Activated T-helper 17 cell treated with anti-CD3 and anti-CD28 coated beads, Interleukin-2, amount 50 U/mL, for 72 hours (primary cell): ENCODE measurements at regions not wholly inside any gene's neighbourhood (a gene's known extent, or its start where the extent isn't known, plus 50 kb on each side); places are given as distances from the start of the nearest gene placed in this dataset.

Source experiments
- ATAC-seq: fragments of 150-1000 bp; cut with Tn5 transposase; replicated peaks from 2 replicates; pipeline ENCODE4 v1.10.0; 2021; ENCODE audit warnings: mild to moderate bottlenecking, moderate library complexity
- H3K27ac Mint-ChIP-seq: one replicate; pipeline ENCODE4 v1.8.0; 2022; ENCODE audit warnings: mixed read lengths
- H3K27me3 Mint-ChIP-seq: one replicate; pipeline ENCODE4 v1.8.0; 2022; ENCODE audit warnings: mixed read lengths
- H3K36me3 Mint-ChIP-seq: one replicate; pipeline ENCODE4 v1.8.0; 2022; ENCODE audit warnings: low read depth, mild to moderate bottlenecking, mixed read lengths
- H3K4me1 Mint-ChIP-seq: one replicate; pipeline ENCODE4 v1.8.0; 2022; ENCODE audit warnings: mixed read lengths
- H3K4me3 Mint-ChIP-seq: one replicate; pipeline ENCODE4 v1.8.0; 2022; ENCODE audit warnings: mild to moderate bottlenecking, mixed read lengths
- H3K9me3 Mint-ChIP-seq: one replicate; pipeline ENCODE4 v1.8.0; 2022; ENCODE audit warnings: mixed read lengths

DNA sequence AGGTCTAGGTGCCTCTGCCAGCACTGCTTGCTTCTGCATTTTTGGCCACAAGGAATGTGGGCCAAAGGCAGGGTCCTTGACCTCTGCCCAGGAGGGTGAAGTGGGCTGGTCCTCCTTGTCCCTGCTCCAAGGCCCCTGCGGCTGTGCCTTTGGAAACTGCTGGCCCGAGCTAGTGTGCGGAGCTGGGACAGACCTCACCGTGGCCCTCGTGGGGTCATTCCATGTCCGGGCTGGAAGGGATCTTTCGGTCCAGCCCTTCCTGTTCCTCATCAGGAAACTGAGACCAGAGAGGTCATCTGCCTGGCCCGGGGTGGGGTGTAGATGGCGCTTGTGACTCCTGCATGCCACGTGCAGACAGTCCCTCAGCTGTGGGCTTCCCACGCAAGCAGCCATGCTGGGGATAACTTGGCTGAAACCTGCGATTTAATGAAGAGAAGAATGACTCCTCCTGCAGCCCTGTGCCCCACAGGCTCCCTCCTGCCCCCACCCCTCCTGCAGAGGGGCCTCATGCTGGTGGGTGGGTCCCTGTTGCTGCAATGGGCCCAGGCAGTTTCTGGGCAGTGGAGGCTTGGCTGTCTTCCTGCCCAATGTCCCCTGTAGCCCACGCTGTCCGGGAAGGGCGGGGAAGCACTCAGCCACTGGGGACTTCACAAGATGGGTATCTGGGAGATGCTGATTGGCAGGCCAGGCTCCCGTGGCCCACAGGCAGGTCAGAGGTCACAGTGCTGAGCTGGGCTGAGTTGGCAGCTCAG lies 245.2 kb downstream of the SEC14L1 start:
- no peak for ATAC-seq
- Mint-ChIP-seq H3K27ac (peak overlapping the region; percentile 66), H3K4me1 (peaks cover 36% of the 10 kb centered on the region), H3K9me3 (no peaks in the 10 kb centered on the region), H3K36me3 (peaks cover 7% of the 10 kb centered on the region), H3K4me3 (peak overlapping the region; percentile 50), H3K27me3 (no peaks in the 10 kb centered on the region)

DNA sequence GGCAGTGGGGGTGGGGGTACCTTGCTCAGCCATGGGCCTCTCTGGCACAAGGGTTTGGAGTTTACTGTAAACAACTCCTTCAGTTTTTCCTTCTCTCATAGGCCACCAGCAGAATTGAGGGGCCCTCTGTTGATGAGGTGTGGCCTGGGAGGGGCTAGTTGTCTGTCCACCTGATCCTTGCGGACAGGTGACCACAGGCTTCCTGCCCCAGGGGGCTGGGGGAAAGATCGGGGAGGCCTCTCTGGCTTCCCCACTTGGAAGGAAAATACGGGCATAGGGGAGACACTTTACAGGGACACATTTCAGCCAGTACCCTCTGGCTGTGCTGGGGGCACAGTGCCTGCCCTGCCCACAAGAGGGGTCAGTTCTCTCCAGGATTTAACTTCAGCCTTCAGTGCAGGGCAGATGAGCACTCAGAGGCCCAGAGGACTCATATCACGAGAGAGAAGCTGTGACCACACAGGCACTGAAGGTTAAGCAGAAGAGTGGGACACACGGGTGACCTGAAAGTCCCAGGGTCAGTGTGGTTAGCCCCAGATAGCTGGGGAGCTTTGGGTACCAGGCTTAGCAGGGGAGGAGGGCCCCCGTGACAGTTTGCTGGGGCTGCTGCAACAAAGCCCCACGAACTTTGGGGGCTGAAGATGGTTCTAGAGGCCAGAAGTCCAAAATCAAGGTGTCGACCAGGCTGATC lies 245.9 kb downstream of the SEC14L1 start:
- Mint-ChIP-seq H3K4me1 (peaks cover 37% of the 10 kb centered on the region), H3K4me3 (peak overlapping the region; percentile 50), H3K27me3 (no peaks in the 10 kb centered on the region), H3K27ac (peak overlapping the region; percentile 66), H3K36me3 (peaks cover 13% of the 10 kb centered on the region), H3K9me3 (no peaks in the 10 kb centered on the region)
- peak; percentile 19 for ATAC-seq

DNA sequence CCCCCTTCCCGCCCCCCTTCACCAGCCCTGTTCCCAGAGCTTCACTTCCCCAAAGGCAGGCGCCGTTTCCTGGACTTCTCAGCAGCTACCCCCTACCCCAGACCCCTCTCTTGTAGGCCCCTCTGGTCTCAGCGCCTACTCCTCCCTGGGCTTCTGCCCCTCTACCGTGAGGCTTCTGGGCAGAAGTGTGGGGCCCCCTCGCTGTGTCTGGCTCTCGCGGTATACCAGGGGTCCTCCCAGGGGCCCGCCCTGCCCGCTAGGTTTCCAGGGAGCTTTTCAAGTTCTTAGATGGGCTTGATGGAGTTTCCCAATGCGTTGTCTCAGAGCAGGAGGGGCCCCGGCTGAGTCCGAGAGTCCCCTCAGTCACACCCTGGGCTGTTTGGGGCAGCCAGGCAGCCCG lies 247.1 kb downstream of the SEC14L1 start:
- peaks cover 13% of the 10 kb centered on the region for H3K36me3 Mint-ChIP-seq
- H3K4me1 Mint-ChIP-seq: peaks cover 37% of the 10 kb centered on the region
- no peaks in the 10 kb centered on the region for H3K27me3 Mint-ChIP-seq
- no peak for ATAC-seq
- peak overlapping the region; percentile 88 for H3K4me3 Mint-ChIP-seq
- H3K9me3 Mint-ChIP-seq: no peaks in the 10 kb centered on the region
- H3K27ac Mint-ChIP-seq: no peak overlapping the region

DNA sequence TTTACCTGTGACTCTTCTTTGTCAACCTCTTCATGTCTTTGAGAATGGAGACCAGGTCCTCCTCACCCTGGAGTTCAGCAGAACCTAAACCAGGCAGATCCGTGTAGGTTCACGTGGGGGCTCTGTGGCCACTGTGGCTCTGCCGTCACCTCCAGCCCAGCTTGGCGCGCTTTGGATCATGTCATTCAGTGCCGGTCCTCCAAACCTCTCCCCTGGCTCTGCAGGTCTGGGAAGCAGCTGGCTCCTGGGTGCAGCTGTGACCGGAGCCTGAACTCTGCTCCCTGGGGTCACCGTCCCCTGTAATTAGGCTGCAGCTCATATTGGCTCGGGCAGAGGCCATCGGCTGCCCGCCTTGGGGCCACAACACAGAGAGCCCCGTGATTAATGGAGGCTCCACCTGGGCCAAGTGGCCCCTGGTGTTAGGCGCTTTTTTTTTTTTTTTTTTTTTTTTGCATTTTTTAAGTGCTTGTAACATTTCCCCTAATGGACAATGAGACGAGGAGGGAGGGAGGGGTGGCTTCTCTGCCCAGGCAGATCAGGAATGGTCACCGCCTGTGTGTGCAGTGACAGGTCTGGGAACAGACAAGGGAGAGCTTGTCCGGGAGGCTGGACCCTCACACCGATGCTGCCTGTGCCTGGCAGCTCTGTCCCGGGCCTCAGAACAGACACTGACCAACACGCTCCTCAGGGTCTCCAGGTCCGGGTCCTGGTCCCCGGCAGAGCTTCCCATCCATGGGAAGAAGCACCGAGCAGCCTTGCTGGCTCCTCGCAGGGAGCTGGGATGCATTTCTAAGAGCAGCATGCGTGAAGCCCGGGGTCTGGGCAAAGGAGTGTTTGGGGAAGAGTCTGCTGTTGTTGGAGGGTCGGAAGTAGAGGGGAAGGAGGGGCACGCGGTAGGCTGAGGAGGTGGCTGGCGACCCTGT lies 247.9 kb downstream of the SEC14L1 start:
- ATAC-seq: no peak
- peak overlapping the region; percentile 88 for H3K4me3 Mint-ChIP-seq

DNA sequence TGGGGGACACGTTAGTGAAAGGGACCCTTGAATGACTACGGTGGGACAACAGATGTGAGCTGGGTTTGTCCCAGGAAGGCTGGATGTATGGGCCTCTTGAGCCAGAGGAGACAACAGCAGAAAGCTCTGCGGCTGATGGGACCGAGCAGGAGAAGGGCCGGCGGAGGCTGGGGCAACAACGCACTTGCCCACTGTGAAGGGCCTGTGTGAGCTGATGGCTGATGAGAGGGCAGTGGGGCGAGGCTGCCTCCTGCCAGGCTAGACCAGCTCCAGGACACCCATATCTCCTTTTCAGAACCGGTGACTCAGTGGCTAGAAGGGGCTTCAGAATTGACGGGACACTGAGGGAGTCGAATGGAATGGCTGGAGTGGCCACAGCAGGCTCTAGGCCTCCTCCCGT lies 250.1 kb downstream of the SEC14L1 start:
- peaks cover 29% of the 10 kb centered on the region for H3K4me1 Mint-ChIP-seq
- ATAC-seq: no peak
- peak overlapping the region; percentile 88 for H3K4me3 Mint-ChIP-seq
- no peaks in the 10 kb centered on the region for H3K27me3 Mint-ChIP-seq
- peaks cover 13% of the 10 kb centered on the region for H3K36me3 Mint-ChIP-seq
- peak overlapping the region; percentile 83 for H3K27ac Mint-ChIP-seq
- no peaks in the 10 kb centered on the region for H3K9me3 Mint-ChIP-seq

More for the DNA sequence above, 247.9 kb downstream of the SEC14L1 start:
- H3K9me3 Mint-ChIP-seq: no peaks in the 10 kb centered on the region
- no peaks in the 10 kb centered on the region for H3K27me3 Mint-ChIP-seq
- H3K4me1 Mint-ChIP-seq: peaks cover 30% of the 10 kb centered on the region
- peaks cover 13% of the 10 kb centered on the region for H3K36me3 Mint-ChIP-seq
- H3K27ac Mint-ChIP-seq: peak overlapping the region; percentile 89

DNA sequence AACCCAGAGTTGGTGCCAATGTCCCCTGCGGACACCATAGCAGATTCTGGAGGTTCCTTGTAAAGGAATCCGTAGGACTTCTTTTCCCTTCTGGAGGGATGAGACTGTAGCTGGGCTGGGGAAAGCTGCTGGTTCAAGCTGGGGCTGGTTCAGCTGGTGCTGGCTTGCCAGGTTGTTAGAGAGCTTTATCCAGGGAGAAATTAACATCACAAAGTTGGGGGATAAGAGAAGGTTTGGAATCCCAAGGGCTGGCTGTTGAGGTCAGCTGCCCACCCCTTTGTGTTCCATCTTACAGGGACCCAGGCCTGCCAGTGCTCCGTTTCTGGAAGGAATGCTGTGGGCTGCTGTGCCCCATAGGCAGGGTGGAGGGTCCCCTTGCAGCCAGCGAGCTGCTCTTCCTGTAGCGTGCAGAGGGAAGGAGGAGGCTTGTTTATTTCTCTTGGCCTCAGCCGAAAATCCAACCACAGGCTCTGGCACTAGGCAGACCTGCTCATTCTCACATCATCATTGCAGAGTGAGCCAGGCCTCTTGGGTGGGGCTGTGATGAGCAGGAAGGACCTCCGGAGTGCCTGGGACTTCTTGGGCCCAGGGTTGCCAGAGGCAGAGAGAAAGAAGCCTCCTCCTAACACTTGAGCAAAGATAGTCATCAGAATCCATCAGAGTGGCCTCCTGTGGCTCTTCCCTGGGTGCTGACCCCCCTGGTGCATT lies 251.1 kb downstream of the SEC14L1 start:
- Mint-ChIP-seq H3K4me3 (peak overlapping the region; percentile 88), H3K27ac (peak overlapping the region; percentile 83), H3K9me3 (no peaks in the 10 kb centered on the region), H3K4me1 (peaks cover 26% of the 10 kb centered on the region), H3K36me3 (peaks cover 13% of the 10 kb centered on the region), H3K27me3 (no peaks in the 10 kb centered on the region)
- ATAC-seq: peak; percentile 61

DNA sequence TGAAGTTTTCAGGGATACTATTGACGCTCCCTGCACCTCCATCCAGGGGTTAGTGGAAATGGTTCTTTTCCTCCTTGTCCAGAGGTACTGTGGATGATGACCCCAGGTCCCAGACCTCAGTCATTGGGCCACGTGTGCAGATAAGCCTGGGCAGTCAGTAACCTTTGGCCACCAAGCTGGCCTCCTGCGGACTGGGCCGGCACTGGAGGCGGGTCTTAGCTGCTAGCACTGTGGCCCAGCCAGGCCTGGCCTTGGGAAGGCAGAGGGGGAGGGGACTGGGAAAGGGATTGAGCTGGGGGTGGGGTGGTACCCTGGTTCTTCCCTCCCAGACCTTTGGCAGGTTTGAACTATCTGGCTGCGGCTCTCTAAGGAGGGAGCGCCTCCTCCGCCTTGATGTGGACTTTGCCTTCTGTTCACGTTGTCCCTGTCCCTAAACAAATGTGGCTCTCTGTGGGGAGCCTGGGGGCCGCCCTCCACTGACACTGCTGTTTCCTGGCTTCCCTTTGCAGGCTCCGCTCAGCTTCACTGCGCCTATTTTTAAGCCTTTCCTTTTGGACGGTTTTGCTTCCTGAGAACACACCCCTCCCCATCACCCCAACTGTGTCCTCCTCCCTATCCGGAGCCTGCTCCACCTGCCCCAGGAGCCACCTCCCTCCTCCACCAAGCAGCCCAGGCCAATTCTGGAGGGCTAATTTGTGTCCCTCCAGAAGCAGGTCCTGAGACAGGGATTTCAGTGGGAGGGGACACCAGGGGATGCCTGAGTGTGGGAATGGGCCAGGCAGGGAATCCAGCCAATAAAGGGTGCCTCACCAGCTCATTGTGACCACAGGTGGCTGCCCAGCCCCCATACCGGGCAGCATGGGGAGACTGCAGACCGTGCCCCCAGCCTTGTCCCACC lies 251.9 kb downstream of the SEC14L1 start:
- peaks cover 13% of the 10 kb centered on the region for H3K36me3 Mint-ChIP-seq

DNA sequence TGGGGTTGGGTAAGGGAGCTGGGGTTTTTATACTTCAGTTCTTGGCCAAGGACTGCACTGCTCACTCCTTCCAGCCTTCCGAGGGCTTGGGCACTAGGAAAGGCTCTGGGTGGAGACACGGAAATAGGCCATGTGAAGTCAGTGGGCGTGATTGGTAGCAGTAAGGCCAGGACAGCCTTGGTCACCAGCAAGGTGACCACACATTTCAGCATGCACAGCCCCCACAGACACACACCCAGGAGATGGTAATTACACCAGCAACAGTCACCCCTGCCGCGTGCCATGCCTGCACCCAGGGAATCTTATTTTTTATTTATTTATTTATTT lies 252.5 kb downstream of the SEC14L1 start:
- peak overlapping the region; percentile 46 for H3K27ac Mint-ChIP-seq
- ATAC-seq: no peak
- H3K4me3 Mint-ChIP-seq: peak overlapping the region; percentile 88
- H3K27me3 Mint-ChIP-seq: no peaks in the 10 kb centered on the region
- no peaks in the 10 kb centered on the region for H3K9me3 Mint-ChIP-seq
- H3K4me1 Mint-ChIP-seq: peaks cover 24% of the 10 kb centered on the region
- peaks cover 13% of the 10 kb centered on the region for H3K36me3 Mint-ChIP-seq

More for the DNA sequence above, 251.9 kb downstream of the SEC14L1 start:
- ATAC-seq: no peak
- no peaks in the 10 kb centered on the region for H3K27me3 Mint-ChIP-seq
- peak overlapping the region; percentile 88 for H3K4me3 Mint-ChIP-seq
- H3K27ac Mint-ChIP-seq: peak overlapping the region; percentile 83
- H3K4me1 Mint-ChIP-seq: peaks cover 22% of the 10 kb centered on the region
- H3K9me3 Mint-ChIP-seq: no peaks in the 10 kb centered on the region

DNA sequence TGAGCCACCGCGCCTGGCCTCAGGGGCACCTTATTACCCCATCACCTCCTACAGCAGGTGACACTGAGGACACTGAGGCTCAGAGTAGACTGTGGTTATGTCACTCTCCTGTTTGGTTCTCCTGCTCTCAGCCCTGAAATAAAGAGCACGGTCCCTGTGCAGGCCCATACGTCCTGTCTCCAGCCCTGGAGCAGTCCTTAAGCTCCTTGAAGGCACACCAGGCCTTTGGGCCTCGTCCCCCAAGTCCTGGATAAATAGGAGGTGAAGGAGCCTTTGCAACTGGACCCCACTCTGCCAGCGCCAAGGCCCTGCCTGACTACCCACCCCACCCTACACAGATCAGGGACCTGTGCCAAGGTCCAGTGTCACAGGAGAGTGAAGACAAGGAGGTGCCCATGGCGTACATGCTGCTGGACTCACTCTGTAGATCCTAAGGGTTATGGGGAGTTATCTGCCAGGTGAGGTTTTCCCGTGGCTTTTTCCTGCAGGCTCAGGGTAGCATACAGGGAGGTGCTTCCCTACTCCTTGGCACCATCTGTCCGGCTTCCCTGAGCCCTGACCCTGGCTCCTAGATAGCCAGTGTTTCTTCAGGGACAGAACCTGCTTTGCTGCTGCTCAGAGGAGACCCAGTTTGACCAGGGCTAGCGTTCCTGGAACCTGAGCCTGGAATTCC lies 253.2 kb downstream of the SEC14L1 start:
- H3K36me3 Mint-ChIP-seq: peaks cover 13% of the 10 kb centered on the region
- H3K27me3 Mint-ChIP-seq: no peaks in the 10 kb centered on the region
- H3K4me1 Mint-ChIP-seq: peaks cover 30% of the 10 kb centered on the region
- H3K9me3 Mint-ChIP-seq: no peaks in the 10 kb centered on the region
- H3K27ac Mint-ChIP-seq: peak overlapping the region; percentile 33
- ATAC-seq: no peak
- H3K4me3 Mint-ChIP-seq: no peak overlapping the region

DNA sequence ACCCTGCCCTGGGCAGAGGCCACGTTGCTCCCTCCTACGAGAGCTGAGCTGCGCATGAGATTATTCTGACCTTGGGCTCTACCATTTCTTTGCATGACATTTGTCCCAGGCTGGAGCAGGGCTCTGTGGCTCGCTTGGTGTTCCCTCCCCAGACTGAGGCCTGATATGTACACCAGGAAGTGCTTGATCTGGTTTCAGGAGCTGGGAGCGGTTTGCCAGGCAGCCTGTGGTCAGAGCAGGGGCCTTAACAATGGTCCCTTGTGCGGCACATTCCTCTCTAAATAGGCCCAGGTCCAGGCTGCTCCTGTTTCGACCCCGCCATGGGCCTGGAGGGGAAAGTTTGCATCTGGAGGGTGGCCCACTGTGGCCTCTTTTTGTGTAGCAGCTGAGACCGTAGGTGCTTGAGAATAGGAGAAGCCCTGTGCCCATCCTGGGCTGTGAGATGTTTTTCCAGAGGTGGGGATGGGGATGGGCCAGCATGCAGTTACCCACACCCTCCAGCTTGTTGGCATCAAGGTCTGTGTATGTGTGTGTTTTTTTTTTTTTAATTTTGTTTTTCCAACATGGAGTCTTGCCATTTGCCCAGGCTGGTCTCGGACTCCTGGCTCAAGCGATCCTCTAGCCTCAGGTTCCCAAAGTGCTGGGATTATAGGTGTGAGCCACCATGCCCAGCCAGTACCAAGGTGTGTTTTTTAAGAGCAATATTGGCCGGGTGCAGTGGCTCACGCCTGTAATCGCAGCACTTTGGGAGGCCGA lies 253.9 kb downstream of the SEC14L1 start:
- no peaks in the 10 kb centered on the region for H3K9me3 Mint-ChIP-seq
- ATAC-seq: no peak
- H3K27ac Mint-ChIP-seq: peak overlapping the region; percentile 33
- H3K4me1 Mint-ChIP-seq: peaks cover 34% of the 10 kb centered on the region
- peaks cover 9% of the 10 kb centered on the region for H3K36me3 Mint-ChIP-seq
- H3K27me3 Mint-ChIP-seq: no peaks in the 10 kb centered on the region
- no peak overlapping the region for H3K4me3 Mint-ChIP-seq

DNA sequence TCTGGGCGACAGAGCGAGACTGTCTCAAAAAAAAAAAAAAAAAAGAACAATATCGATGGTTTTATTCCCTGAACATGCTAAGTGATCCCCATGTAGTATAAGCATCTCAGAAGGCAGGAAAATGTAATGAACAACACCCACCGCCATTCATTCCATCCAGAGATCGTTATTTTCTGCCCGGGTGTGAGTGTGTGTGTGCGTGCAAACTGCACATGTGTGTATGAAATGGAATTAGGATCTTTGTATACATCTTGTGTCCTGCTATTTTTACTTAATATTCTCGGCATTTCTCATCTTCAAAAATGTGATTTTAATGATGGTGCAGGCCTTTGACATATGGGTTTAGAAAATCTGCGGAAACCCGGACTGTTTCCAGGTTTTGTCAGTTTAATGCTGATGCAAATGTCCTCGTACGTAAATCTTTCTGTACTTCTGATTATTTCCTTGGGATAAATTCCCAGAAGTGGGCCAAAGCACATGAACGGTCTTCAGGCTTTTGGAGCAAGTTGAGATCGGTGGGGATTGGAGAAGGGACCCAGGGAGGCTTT lies 254.8 kb downstream of the SEC14L1 start:
- Mint-ChIP-seq H3K27ac (peak overlapping the region; percentile 6), H3K4me3 (no peak overlapping the region), H3K27me3 (no peaks in the 10 kb centered on the region), H3K36me3 (peaks cover 6% of the 10 kb centered on the region), H3K9me3 (no peaks in the 10 kb centered on the region), H3K4me1 (peaks cover 42% of the 10 kb centered on the region)
- ATAC-seq: no peak

DNA sequence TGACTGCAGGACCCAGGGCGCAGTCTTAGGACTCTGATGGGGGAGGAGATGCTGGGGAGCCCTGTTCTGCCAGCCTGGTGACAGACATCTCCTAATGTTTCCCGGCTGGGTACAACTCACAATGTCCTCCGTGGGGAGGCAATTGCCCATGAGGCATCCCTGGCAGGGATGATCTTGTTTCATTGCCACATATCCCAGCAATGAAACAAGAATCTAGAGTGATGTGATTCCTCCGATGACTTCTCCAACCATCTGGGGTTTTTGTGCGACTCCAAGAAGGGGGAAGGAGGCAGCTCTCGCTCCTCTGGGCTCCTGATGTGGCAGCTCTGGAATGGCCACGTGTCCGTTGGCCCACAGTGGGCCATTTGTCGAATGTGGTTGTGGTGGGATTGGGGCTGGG lies 255.8 kb downstream of the SEC14L1 start:
- Mint-ChIP-seq H3K4me1 (peaks cover 46% of the 10 kb centered on the region), H3K27me3 (no peaks in the 10 kb centered on the region), H3K36me3 (peaks cover 6% of the 10 kb centered on the region), H3K4me3 (no peak overlapping the region), H3K27ac (peak overlapping the region; percentile 6), H3K9me3 (no peaks in the 10 kb centered on the region)
- no peak for ATAC-seq
